Activated CD8-positive, alpha-beta T cell treated with anti-CD3 and anti-CD28 coated beads for 36 hours (primary cell): ENCODE measurements at regions not wholly inside any gene's neighbourhood (a gene's known extent, or its start where the extent isn't known, plus 50 kb on each side); places are given as distances from the start of the nearest gene placed in this dataset.

Experiments
- ATAC-seq: fragments of 200-7000 bp; cut with Tn5 transposase; one replicate; pipeline ENCODE4 v1.10.0; 2021; ENCODE audit warnings: mild to moderate bottlenecking, moderate library complexity
- CTCF ChIA-PET: fragments of 350-600 bp; sonication (Branson Sonifier 250); formaldehyde crosslinking; loops from one replicate; lab custom pipeline; 2021; ENCODE audit warnings: antibody characterized with exemption; lab: Charles Lee
- POLR2A ChIA-PET: fragments of 350-600 bp; sonication (Branson Sonifier 250); formaldehyde crosslinking; loops from one replicate; lab custom pipeline; 2021; ENCODE audit warnings: antibody characterized with exemption; lab: Charles Lee
- DNase-seq: peaks from one replicate; pipeline ENCODE4 v3.0.0-alpha.2; 2020
- H3K27ac Mint-ChIP-seq: one replicate; pipeline ENCODE4 v1.8.0; 2021; ENCODE audit warnings: mild to moderate bottlenecking, mixed read lengths
- H3K27me3 Mint-ChIP-seq: one replicate; pipeline ENCODE4 v1.8.0; 2021; ENCODE audit warnings: mixed read lengths
- H3K36me3 Mint-ChIP-seq: one replicate; pipeline ENCODE4 v1.8.0; 2021; ENCODE audit warnings: low read depth, mixed read lengths
- H3K4me1 Mint-ChIP-seq: one replicate; pipeline ENCODE4 v1.8.0; 2021; ENCODE audit warnings: low read depth, mixed read lengths
- H3K4me3 Mint-ChIP-seq: one replicate; pipeline ENCODE4 v1.8.0; 2021; ENCODE audit warnings: mild to moderate bottlenecking, moderate library complexity, mixed read lengths
- H3K9me3 Mint-ChIP-seq: one replicate; pipeline ENCODE4 v1.8.0; 2021; ENCODE audit warnings: mixed read lengths
- CTCF ChIP-seq: fragments of 200-600 bp; IDR thresholded peaks from one replicate; pipeline ENCODE4 v1.8.0; 2022; ENCODE audit warnings: antibody characterized with exemption, mild to moderate bottlenecking
- intact Hi-C: fragments of 100-400 bp; cut with micrococcal nuclease; formaldehyde crosslinking; loops from one replicate; pipeline ENCODE4 v1.10.0; 2022

GRCh38 chr3:182592747-182593146, 200.6 kb upstream of the ATP11B start:
- H3K9me3 Mint-ChIP-seq: peaks cover 3% of the 10 kb centered on the region
- no peak for TF ChIP-seq CTCF
- ATAC-seq (no peak), DNase-seq (no peak)
- H3K4me3 Mint-ChIP-seq: no peak overlapping the region
- ChIA-PET POLR2A (no interaction called here), CTCF (no interaction called here)
- intact Hi-C loops: no loop called here
- H3K36me3 Mint-ChIP-seq: no peaks in the 10 kb centered on the region
- H3K27ac Mint-ChIP-seq: no peak overlapping the region
- no peaks in the 10 kb centered on the region for H3K27me3 Mint-ChIP-seq
- H3K4me1 Mint-ChIP-seq: no peaks in the 10 kb centered on the region

- ChIA-PET CTCF (no interaction called here), POLR2A (no interaction called here)
- intact Hi-C loops: no loop called here
- no peaks in the 10 kb centered on the region for H3K36me3 Mint-ChIP-seq
- H3K9me3 Mint-ChIP-seq: no peaks in the 10 kb centered on the region
- no peaks in the 10 kb centered on the region for H3K4me1 Mint-ChIP-seq
- DNase-seq: no peak
- no peaks in the 10 kb centered on the region for H3K27me3 Mint-ChIP-seq
- ATAC-seq: no peak
- no peak for TF ChIP-seq CTCF
- no peak overlapping the region for H3K4me3 Mint-ChIP-seq
- no peak overlapping the region for H3K27ac Mint-ChIP-seq
Observed at GRCh38 chr3:182596676-182597410, 196.5 kb upstream of the ATP11B start.

- H3K27ac Mint-ChIP-seq: no peak overlapping the region
- CTCF ChIA-PET: no interaction called here
- TF ChIP-seq CTCF: no peak
- no peak overlapping the region for H3K4me3 Mint-ChIP-seq
- intact Hi-C loops: no loop called here
- ATAC-seq (no peak), DNase-seq (no peak)
- no peaks in the 10 kb centered on the region for H3K4me1 Mint-ChIP-seq
- no peaks in the 10 kb centered on the region for H3K36me3 Mint-ChIP-seq
- H3K27me3 Mint-ChIP-seq: no peaks in the 10 kb centered on the region
- POLR2A ChIA-PET: no interaction called here
- no peaks in the 10 kb centered on the region for H3K9me3 Mint-ChIP-seq
Observed at GRCh38 chr3:182597621-182598041, 195.7 kb upstream of the ATP11B start.

GRCh38 chr3:182601597-182601996, 191.7 kb upstream of the ATP11B start:
- Mint-ChIP-seq H3K36me3 (no peaks in the 10 kb centered on the region), H3K27ac (no peak overlapping the region), H3K4me1 (no peaks in the 10 kb centered on the region), H3K9me3 (no peaks in the 10 kb centered on the region), H3K4me3 (no peak overlapping the region), H3K27me3 (peaks cover 1% of the 10 kb centered on the region)
- ATAC-seq: no peak
- ChIA-PET CTCF (no interaction called here), POLR2A (no interaction called here)
- intact Hi-C loops: no loop called here
- TF ChIP-seq CTCF: no peak
- DNase-seq: no peak

GRCh38 chr3:182603501-182603900, 189.8 kb upstream of the ATP11B start:
- no peak for TF ChIP-seq CTCF
- Mint-ChIP-seq H3K36me3 (no peaks in the 10 kb centered on the region), H3K4me1 (no peaks in the 10 kb centered on the region), H3K27me3 (peaks cover 6% of the 10 kb centered on the region), H3K9me3 (no peaks in the 10 kb centered on the region), H3K4me3 (no peak overlapping the region), H3K27ac (no peak overlapping the region)
- CTCF ChIA-PET: no interaction called here
- intact Hi-C loops: no loop called here
- ATAC-seq (no peak), DNase-seq (no peak)
- POLR2A ChIA-PET: no interaction called here
